ENCODE measurements at regions not wholly inside any gene's neighbourhood (a gene's known extent, or its start where the extent isn't known, plus 50 kb on each side); places are given as distances from the start of the nearest gene placed in this dataset.

DNA sequence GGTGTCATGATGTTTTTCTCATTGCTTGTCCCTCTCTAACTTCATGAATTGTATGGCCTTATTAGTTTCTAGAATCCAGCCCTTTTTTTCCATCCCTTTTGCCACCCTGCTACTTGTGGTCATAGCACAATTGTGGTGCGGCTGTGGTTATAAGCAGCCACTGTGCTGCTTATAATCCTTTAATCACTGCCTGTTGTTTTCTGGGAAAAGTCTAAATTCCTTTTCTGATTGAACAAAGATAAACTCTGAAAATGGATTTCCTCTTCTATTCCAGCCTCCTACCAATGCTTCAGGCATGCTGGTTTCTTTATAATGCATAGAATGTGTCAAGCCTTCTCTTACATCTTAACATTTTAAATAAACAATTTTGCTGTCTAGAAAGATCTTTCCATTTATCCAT, 319.5 kb downstream of the C3orf38 start:
- no peak for TF ChIP-seq POLR2A (IDR thresholded peaks at IDR 0.05; ENCODE audit: low read length)
- no peak for TF ChIP-seq GATA1 (IDR thresholded peaks at IDR 0.05; ENCODE audit: low read depth, low read length)

All from erythroblast (primary cell).